GM12874 (cell line): ENCODE measurements at regions not wholly inside any gene's neighbourhood (a gene's known extent, or its start where the extent isn't known, plus 50 kb on each side); places are given as distances from the start of the nearest gene placed in this dataset.

Experiments
- CTCF ChIP-seq: IDR thresholded peaks from 2 replicates; pipeline ENCODE4 v1.5.1; 2011; ENCODE audit warnings: low read depth, mild to moderate bottlenecking, control low read depth, low read length, moderate library complexity; ENCODE audit not compliant: insufficient read depth

GRCh38 chr9:115254287-115255180, 136.6 kb upstream of the TNC start:
- no peak for TF ChIP-seq CTCF

- TF ChIP-seq CTCF = no peak
Measured at GRCh38 chr9:115261656-115262081, 143.7 kb upstream of the TNC start.

GRCh38 chr9:115262477-115262876, 144.5 kb upstream of the TNC start:
- no peak for TF ChIP-seq CTCF

GRCh38 chr9:115262952-115263351, 145.0 kb upstream of the TNC start:
- no peak for TF ChIP-seq CTCF

- TF ChIP-seq CTCF = no peak
Measured at GRCh38 chr9:115263371-115264075, 145.6 kb upstream of the TNC start.

- no peak for TF ChIP-seq CTCF
Measured at GRCh38 chr9:115264313-115264712, 146.4 kb upstream of the TNC start.

- TF ChIP-seq CTCF = no peak
Measured at GRCh38 chr9:115267790-115268189, 149.8 kb upstream of the TNC start.
